ENCODE measurements at regions not wholly inside any gene's neighbourhood (a gene's known extent, or its start where the extent isn't known, plus 50 kb on each side); places are given as distances from the start of the nearest gene placed in this dataset.

- TF ChIP-seq CTCF (IDR thresholded peaks at IDR 0.05; ENCODE audit: low read depth, low read length) (no peak), POLR2A (IDR thresholded peaks at IDR 0.05; ENCODE audit: extremely low read depth, insufficient read length) (no peak), MAX (IDR thresholded peaks at IDR 0.05; ENCODE audit: low read depth, low read length) (no peak)
These were observed 239.2 kb downstream of the PIK3R1 start for GRCh38 chr5:68454766-68455165.
